CD14-positive monocyte (primary cell): ENCODE measurements at regions not wholly inside any gene's neighbourhood (a gene's known extent, or its start where the extent isn't known, plus 50 kb on each side); places are given as distances from the start of the nearest gene placed in this dataset.

ENCODE experiments used
- DNase-seq, 3 donors: peaks; one replicate each; pipeline ENCODE4 v3.0.0-alpha.2; 2011 to 2022
- H2AFZ ChIP-seq: 2 replicates; pipeline ENCODE4 v1.6.0; 2012; ENCODE audit warnings: mild to moderate bottlenecking, low read depth, low read length, inconsistent platforms; ENCODE audit not compliant: insufficient read depth, poor library complexity, severe bottlenecking
- H3K27ac ChIP-seq, 2 donors: 1 replicate in 1 of 2; 2 replicates in 1 of 2; pipeline ENCODE4 v1.5.1; 2012 to 2013; ENCODE audit warnings: low read length in 2 of 2, control low read depth in 1 of 2, inconsistent platforms in 1 of 2, low read depth in 1 of 2, mild to moderate bottlenecking in 1 of 2
- H3K27me3 ChIP-seq, 2 donors: one replicate each; pipeline versions ENCODE4 v1.6.0 to v1.6.1; 2011 to 2013; ENCODE audit warnings: low read length in 2 of 2; ENCODE audit not compliant: control insufficient read depth in 2 of 2, insufficient read depth in 2 of 2
- H3K36me3 ChIP-seq, 2 donors: replicated peaks in 1 of 2; 1 replicate in 1 of 2; 2 replicates in 1 of 2; pipeline versions ENCODE4 v1.5.1 to v1.6.1; 2012 to 2013; ENCODE audit warnings: low read length in 2 of 2, control low read depth in 1 of 2, inconsistent platforms in 1 of 2, mild to moderate bottlenecking in 1 of 2; ENCODE audit not compliant: insufficient read depth in 2 of 2, control insufficient read depth in 1 of 2
- H3K4me1 ChIP-seq, 2 donors: 1 replicate in 1 of 2; 2 replicates in 1 of 2; pipeline versions ENCODE4 v1.5.1 to v1.6.1; 2012 to 2013; ENCODE audit warnings: low read length in 2 of 2, control low read depth in 1 of 2, inconsistent platforms in 1 of 2, mild to moderate bottlenecking in 1 of 2, moderate library complexity in 1 of 2; ENCODE audit not compliant: insufficient read depth in 2 of 2, control insufficient read depth in 1 of 2
- H3K4me2 ChIP-seq: replicated peaks from 2 replicates; pipeline ENCODE3; 2012; ENCODE audit warnings: low read length, moderate library complexity, mild to moderate bottlenecking; ENCODE audit not compliant: poor library complexity, severe bottlenecking; ENCODE audit errors: extremely low read depth
- H3K4me3 ChIP-seq, 3 experiments: fragments of 200-600 bp in 1 of 3; sonication (generic) in 1 of 3; replicated peaks in 1 of 3; 1 replicate in 2 of 3; 2 replicates in 1 of 3; pipeline ENCODE4 v1.5.1; 2011 to 2013; ENCODE audit warnings: low read length in 3 of 3, mild to moderate bottlenecking in 3 of 3, control low read depth in 2 of 3, low read depth in 2 of 3, inconsistent platforms in 1 of 3, moderate library complexity in 1 of 3
- H3K79me2 ChIP-seq: 2 replicates; pipeline ENCODE4 v1.6.0; 2012; ENCODE audit warnings: mild to moderate bottlenecking, control low read depth, inconsistent platforms, low read length, moderate library complexity; ENCODE audit not compliant: insufficient read depth
- H3K9ac ChIP-seq: 2 replicates; pipeline ENCODE4 v1.6.0; 2017; ENCODE audit warnings: low read length, mild to moderate bottlenecking; ENCODE audit not compliant: insufficient read depth, poor library complexity, severe bottlenecking
- H3K9me3 ChIP-seq, 2 donors: replicated peaks in 1 of 2; 1 replicate in 1 of 2; 2 replicates in 1 of 2; pipeline versions ENCODE4 v1.5.1 to v1.6.1; 2012 to 2013; ENCODE audit warnings: low read length in 2 of 2, control low read depth in 1 of 2; ENCODE audit not compliant: control insufficient read depth in 1 of 2, insufficient read depth in 1 of 2
- H4K20me1 ChIP-seq: 2 replicates; pipeline ENCODE4 v1.6.0; 2012; ENCODE audit warnings: mild to moderate bottlenecking, low read length, control low read depth, moderate library complexity; ENCODE audit not compliant: insufficient read depth
- H3K27ac Mint-ChIP-seq, 7 donors: one replicate each; pipeline ENCODE4 v1.8.0; 2020; ENCODE audit warnings: mild to moderate bottlenecking in 7 of 7, mixed read lengths in 7 of 7, moderate library complexity in 6 of 7, inconsistent platforms in 2 of 7
- H3K27me3 Mint-ChIP-seq, 3 donors: one replicate each; pipeline ENCODE4 v1.8.0; 2021 to 2022; ENCODE audit warnings: low read depth in 3 of 3, mild to moderate bottlenecking in 3 of 3, mixed read lengths in 3 of 3, moderate library complexity in 3 of 3, inconsistent platforms in 1 of 3
- H3K36me3 Mint-ChIP-seq, 2 donors: one replicate each; pipeline ENCODE4 v1.8.0; 2020; ENCODE audit warnings: mixed read lengths in 2 of 2, inconsistent platforms in 1 of 2, mild to moderate bottlenecking in 1 of 2
- H3K4me1 Mint-ChIP-seq: one replicate; pipeline ENCODE4 v1.8.0; 2020; ENCODE audit warnings: mild to moderate bottlenecking, mixed read lengths
- H3K4me3 Mint-ChIP-seq, 2 donors: one replicate each; pipeline ENCODE4 v1.8.0; 2020; ENCODE audit warnings: mild to moderate bottlenecking in 2 of 2, mixed read lengths in 2 of 2, moderate library complexity in 1 of 2
- H3K9me3 Mint-ChIP-seq, 7 donors: one replicate each; pipeline ENCODE4 v1.8.0; 2020 to 2022; ENCODE audit warnings: mixed read lengths in 7 of 7, mild to moderate bottlenecking in 6 of 7, moderate library complexity in 6 of 7, inconsistent platforms in 2 of 7
- CTCF ChIP-seq: fragments of 200-600 bp; IDR thresholded peaks from one replicate; pipeline ENCODE4 v1.8.0; 2022; ENCODE audit warnings: antibody characterized with exemption, mild to moderate bottlenecking
- WGBS: methylation state at CpG from one replicate; pipeline ENCODE4 v1.1.5; 2013; ENCODE audit warnings: missing lambda C conversion rate; ENCODE audit not compliant: insufficient coverage; 5-methylcytosine and 5-hydroxymethylcytosine counted together
- intact Hi-C, 2 donors: fragments of 100-400 bp; cut with micrococcal nuclease; formaldehyde crosslinking; loops; one replicate each; pipeline versions ENCODE4 v1.15.0 to v1.15.1; 2023

- Histone ChIP-seq H3K9ac (no peak overlapping the region), H4K20me1 (no peaks in the 10 kb centered on the region), H2AFZ (no peak overlapping the region), H3K36me3 (no peaks in the 10 kb centered on the region), H3K27me3 (no peaks in the 10 kb centered on the region), H3K4me3 (no peak overlapping the region), H3K9me3 (no peaks in the 10 kb centered on the region), H3K27ac (no peak overlapping the region), H3K4me1 (no peaks in the 10 kb centered on the region), H3K79me2 (no peaks in the 10 kb centered on the region), H3K4me2 (no peak overlapping the region)
- intact Hi-C loops: no loop called here
- H3K4me3 Mint-ChIP-seq: no peak overlapping the region
- DNase-seq: no peak
- no peaks in the 10 kb centered on the region for H3K36me3 Mint-ChIP-seq
- 47% methylated on average over 6 of the region's 12 CpGs for WGBS
- H3K9me3 Mint-ChIP-seq: peaks cover 0 to 2% (median 0%) of the 10 kb centered on the region in 7 donors
- peaks cover 3% of the 10 kb centered on the region for H3K4me1 Mint-ChIP-seq
- H3K27ac Mint-ChIP-seq: peak overlapping the region in 1 of 7 donors; percentile 44
- TF ChIP-seq CTCF: no peak
- peaks cover 4 to 9% (median 6%) of the 10 kb centered on the region in 3 donors for H3K27me3 Mint-ChIP-seq
These were observed 101.1 kb downstream of the CDC7 start for GRCh38 chr1:91601554-91602376.

GRCh38 chr1:91603409-91603808 lies 102.8 kb downstream of the CDC7 start:
- Mint-ChIP-seq H3K4me3 (no peak overlapping the region), H3K27ac (no peak overlapping the region), H3K9me3 (peaks cover 0 to 2% (median 0%) of the 10 kb centered on the region in 7 donors), H3K27me3 (peaks cover 4 to 6% (median 6%) of the 10 kb centered on the region in 3 donors), H3K4me1 (no peaks in the 10 kb centered on the region), H3K36me3 (no peaks in the 10 kb centered on the region)
- H3K27me3 ChIP-seq: no peaks in the 10 kb centered on the region
- 100% methylated on average over 3 of the region's 4 CpGs for WGBS
- no peaks in the 10 kb centered on the region for H3K79me2 ChIP-seq
- no peak for DNase-seq
- H3K27ac ChIP-seq: no peak overlapping the region
- no peak overlapping the region for H3K4me2 ChIP-seq
- no peaks in the 10 kb centered on the region for H3K4me1 ChIP-seq
- no peaks in the 10 kb centered on the region for H3K9me3 ChIP-seq
- H4K20me1 ChIP-seq: no peaks in the 10 kb centered on the region
- no peaks in the 10 kb centered on the region for H3K36me3 ChIP-seq
- no peak overlapping the region for H2AFZ ChIP-seq
- no peak overlapping the region for H3K9ac ChIP-seq
- no peak for TF ChIP-seq CTCF
- no peak overlapping the region for H3K4me3 ChIP-seq
- intact Hi-C loops: no loop called here
